Activated CD4-positive, alpha-beta T cell treated with anti-CD3 and anti-CD28 coated beads for 36 hours (primary cell): ENCODE measurements at regions not wholly inside any gene's neighbourhood (a gene's known extent, or its start where the extent isn't known, plus 50 kb on each side); places are given as distances from the start of the nearest gene placed in this dataset.
"Not testable (repeated sequence)": the region's sequence is repeated elsewhere in the genome, so short reads cannot be mapped to it uniquely, and the experiment has no call there.

Experiments
- ATAC-seq: fragments of 200-7000 bp; cut with Tn5 transposase; one replicate; pipeline ENCODE4 v1.10.0; 2021; ENCODE audit warnings: mild to moderate bottlenecking, moderate library complexity
- CTCF ChIA-PET: fragments of 350-600 bp; sonication (Branson Sonifier 250); formaldehyde crosslinking; loops from one replicate; lab custom pipeline; 2021; ENCODE audit warnings: antibody characterized with exemption; lab: Charles Lee
- POLR2A ChIA-PET: fragments of 350-600 bp; sonication (Branson Sonifier 250); formaldehyde crosslinking; loops from one replicate; lab custom pipeline; 2021; ENCODE audit warnings: antibody characterized with exemption, inconsistent platforms; lab: Charles Lee
- DNase-seq: peaks from one replicate; pipeline ENCODE4 v3.0.0-alpha.2; 2020
- H3K27ac Mint-ChIP-seq: one replicate; pipeline ENCODE4 v1.8.0; 2021; ENCODE audit warnings: mixed read lengths
- H3K27me3 Mint-ChIP-seq: one replicate; pipeline ENCODE4 v1.8.0; 2021; ENCODE audit warnings: mixed read lengths
- H3K36me3 Mint-ChIP-seq: one replicate; pipeline ENCODE4 v1.8.0; 2021; ENCODE audit warnings: low read depth, mixed read lengths
- H3K4me1 Mint-ChIP-seq: one replicate; pipeline ENCODE4 v1.8.0; 2021; ENCODE audit warnings: mixed read lengths
- H3K4me3 Mint-ChIP-seq: one replicate; pipeline ENCODE4 v1.8.0; 2021; ENCODE audit warnings: mild to moderate bottlenecking, moderate library complexity, mixed read lengths
- H3K9me3 Mint-ChIP-seq: one replicate; pipeline ENCODE4 v1.8.0; 2021; ENCODE audit warnings: low read depth, mixed read lengths
- intact Hi-C, 2 experiments: fragments of 100-400 bp; cut with DNase I in 1 of 2; cut with micrococcal nuclease in 1 of 2; formaldehyde crosslinking; loops; one replicate each; pipeline versions ENCODE4 v1.14.2 to v1.15.1; 2022 to 2024; cut with DNase I, micrococcal nuclease

DNA sequence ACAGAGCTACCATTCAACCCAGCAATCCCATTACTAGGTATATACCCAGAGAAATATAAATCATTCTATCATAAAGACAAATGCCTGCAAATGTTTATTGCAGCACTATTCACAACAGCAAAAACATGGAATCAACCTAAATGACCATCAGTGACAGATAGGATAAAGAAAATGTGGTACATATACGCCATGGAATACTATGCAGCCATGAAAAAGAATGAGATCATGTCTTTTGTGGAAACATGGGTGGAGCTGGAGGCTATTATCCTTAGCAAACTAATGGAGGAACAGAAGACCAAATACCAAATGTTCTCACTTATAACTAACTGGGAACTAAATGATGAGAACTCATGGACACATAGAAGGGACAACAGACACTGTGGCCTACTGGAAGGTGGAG lies 318.9 kb downstream of the ZIC3 start:
- POLR2A ChIA-PET, H3K36me3 Mint-ChIP-seq, H3K27ac Mint-ChIP-seq, H3K4me1 Mint-ChIP-seq, H3K4me3 Mint-ChIP-seq, H3K9me3 Mint-ChIP-seq, ATAC-seq, DNase-seq, H3K27me3 Mint-ChIP-seq, CTCF ChIA-PET, intact Hi-C loops: not testable (repeated sequence)

DNA sequence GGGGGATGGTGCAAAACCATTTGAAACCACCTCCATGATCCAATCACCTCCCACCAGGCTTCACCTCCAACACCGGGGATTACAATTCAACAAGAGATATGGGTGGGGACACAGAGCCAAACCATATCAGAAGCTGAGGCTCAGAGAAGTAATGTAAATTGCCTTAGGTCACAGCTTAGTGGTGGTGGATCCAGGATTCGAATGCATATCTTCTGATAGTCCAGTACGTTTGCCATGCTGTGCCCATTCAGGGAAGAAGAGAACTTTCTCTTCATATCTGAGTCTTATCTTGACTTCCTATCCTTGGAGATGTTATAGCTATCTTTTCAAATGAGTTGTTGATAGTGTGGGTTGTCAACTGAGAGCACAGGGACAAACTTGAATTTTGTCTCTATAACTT lies 325.5 kb downstream of the ZIC3 start:
- no peak overlapping the region for H3K4me3 Mint-ChIP-seq
- no peaks in the 10 kb centered on the region for H3K4me1 Mint-ChIP-seq
- ChIA-PET CTCF (no interaction called here), POLR2A (no interaction called here)
- intact Hi-C loops, result no loop called here
- no peak for DNase-seq
- H3K9me3 Mint-ChIP-seq, result no peaks in the 10 kb centered on the region
- H3K36me3 Mint-ChIP-seq, result no peaks in the 10 kb centered on the region
- no peak for ATAC-seq
- H3K27me3 Mint-ChIP-seq, result no peaks in the 10 kb centered on the region
- H3K27ac Mint-ChIP-seq, result no peak overlapping the region

- no peaks in the 10 kb centered on the region for H3K4me1 Mint-ChIP-seq
- ATAC-seq (no peak), DNase-seq (no peak)
- no peak overlapping the region for H3K27ac Mint-ChIP-seq
- H3K27me3 Mint-ChIP-seq, result no peaks in the 10 kb centered on the region
- CTCF ChIA-PET, result no interaction called here
- H3K4me3 Mint-ChIP-seq, result no peak overlapping the region
- POLR2A ChIA-PET, result no interaction called here
- intact Hi-C loops, result no loop called here
- H3K9me3 Mint-ChIP-seq, result no peaks in the 10 kb centered on the region
- H3K36me3 Mint-ChIP-seq, result no peaks in the 10 kb centered on the region
These were observed 330.2 kb downstream of the ZIC3 start for GRCh38 chrX:137896123-137896522.

GRCh38 chrX:137915466-137915865 lies 349.5 kb downstream of the ZIC3 start:
- ATAC-seq, result no peak
- no peaks in the 10 kb centered on the region for H3K36me3 Mint-ChIP-seq
- no peaks in the 10 kb centered on the region for H3K9me3 Mint-ChIP-seq
- H3K27ac Mint-ChIP-seq, result no peak overlapping the region
- no peaks in the 10 kb centered on the region for H3K27me3 Mint-ChIP-seq
- POLR2A ChIA-PET, result no interaction called here
- H3K4me3 Mint-ChIP-seq, result no peak overlapping the region
- no peak for DNase-seq
- H3K4me1 Mint-ChIP-seq, result no peaks in the 10 kb centered on the region
- CTCF ChIA-PET, result no interaction called here
- intact Hi-C loops, result no loop called here

DNA sequence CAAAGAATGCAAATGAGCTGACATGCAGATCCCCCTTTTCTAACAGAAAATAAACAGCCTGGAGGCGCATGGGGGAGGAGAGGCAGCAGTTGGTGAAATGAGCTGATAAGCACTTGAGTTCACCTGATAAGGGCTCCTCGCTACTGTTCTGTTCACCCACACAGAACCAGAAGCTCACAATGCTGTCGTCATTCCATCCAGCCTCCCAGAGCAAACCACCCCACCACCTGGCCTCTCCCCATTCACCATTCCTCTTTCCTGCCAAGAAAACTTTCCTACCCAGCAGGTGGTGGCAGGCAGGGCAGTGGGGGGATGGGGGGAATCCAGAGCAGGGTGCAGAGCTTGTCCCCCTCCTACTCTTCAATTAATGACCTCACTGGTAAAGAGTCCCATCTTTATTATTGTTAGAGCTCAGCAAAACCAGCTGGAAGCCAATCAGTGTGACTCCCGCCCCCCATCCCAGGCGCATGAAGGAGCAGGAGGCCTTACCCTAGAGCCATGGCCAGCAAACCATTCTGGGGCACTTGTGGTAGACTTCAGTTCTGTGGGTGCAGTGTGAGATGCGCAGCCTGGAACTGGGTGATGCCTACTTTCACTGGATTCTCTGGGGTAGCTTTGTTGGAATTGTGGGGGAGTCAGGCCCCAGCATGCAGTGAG lies 350.3 kb downstream of the ZIC3 start:
- Mint-ChIP-seq H3K36me3 (no peaks in the 10 kb centered on the region), H3K27ac (no peak overlapping the region), H3K4me3 (no peak overlapping the region), H3K4me1 (no peaks in the 10 kb centered on the region), H3K9me3 (no peaks in the 10 kb centered on the region), H3K27me3 (no peaks in the 10 kb centered on the region)
- DNase-seq, result no peak
- CTCF ChIA-PET, result no interaction called here
- POLR2A ChIA-PET, result no interaction called here
- no peak for ATAC-seq
- intact Hi-C loops, result no loop called here

DNA sequence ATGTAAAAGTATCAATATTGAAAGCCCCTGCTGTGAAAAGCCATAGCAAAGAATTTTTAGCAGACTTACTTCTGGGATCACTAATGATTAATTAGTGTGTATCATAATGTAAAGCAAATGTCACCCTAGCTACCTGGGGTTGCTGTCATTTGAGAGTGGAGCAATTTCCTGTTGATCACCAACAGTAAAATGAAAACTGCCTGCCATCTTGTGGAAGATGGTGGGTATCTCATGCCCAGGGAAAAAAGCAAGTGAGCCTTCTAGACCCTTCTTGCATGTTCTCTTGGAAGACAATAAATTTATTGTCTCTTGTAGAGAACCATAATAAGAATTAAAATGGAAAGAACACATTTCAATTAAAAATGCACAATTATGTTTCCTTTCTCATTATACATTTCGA lies 360.2 kb downstream of the ZIC3 start:
- Mint-ChIP-seq H3K36me3 (no peaks in the 10 kb centered on the region), H3K27me3 (peaks cover 1% of the 10 kb centered on the region), H3K4me1 (no peaks in the 10 kb centered on the region), H3K27ac (no peak overlapping the region), H3K9me3 (no peaks in the 10 kb centered on the region), H3K4me3 (no peak overlapping the region)
- DNase-seq (no peak), ATAC-seq (no peak)
- intact Hi-C loops, result loop anchor here in 1 of 2 experiments (1.0 kb wide), 1 partner anchor 494 kb away; no protein-coding TSS in a partner anchor
- ChIA-PET CTCF (interaction anchor here (1.0 kb wide), 1 partner anchor 494 kb away, joined by 3 read pairs; no protein-coding TSS in a partner anchor), POLR2A (no interaction called here)

DNA sequence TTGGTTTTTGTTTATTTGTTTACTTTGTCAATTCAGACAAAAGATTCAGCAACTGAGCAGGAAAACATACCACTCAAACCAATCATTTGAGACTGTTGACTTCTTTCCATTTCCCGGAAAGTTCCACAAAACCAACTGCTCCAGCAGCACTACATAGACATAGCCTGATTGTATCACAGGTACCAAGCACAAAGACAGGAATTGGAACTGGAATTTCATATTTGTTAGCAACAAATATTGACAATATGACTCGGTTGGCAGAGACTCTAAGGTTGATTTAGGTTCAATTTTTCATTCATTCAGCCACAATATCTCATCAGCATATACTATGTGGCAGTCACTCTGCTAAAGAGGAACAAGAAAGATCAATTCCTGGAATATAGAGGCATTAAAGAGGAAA lies 364.0 kb downstream of the ZIC3 start:
- DNase-seq (no peak), ATAC-seq (no peak)
- Mint-ChIP-seq H3K4me3 (no peak overlapping the region), H3K36me3 (no peaks in the 10 kb centered on the region), H3K4me1 (no peaks in the 10 kb centered on the region), H3K27me3 (no peaks in the 10 kb centered on the region), H3K27ac (no peak overlapping the region), H3K9me3 (peaks cover 5% of the 10 kb centered on the region)
- CTCF ChIA-PET, result no interaction called here
- intact Hi-C loops, result no loop called here
- POLR2A ChIA-PET, result no interaction called here

DNA sequence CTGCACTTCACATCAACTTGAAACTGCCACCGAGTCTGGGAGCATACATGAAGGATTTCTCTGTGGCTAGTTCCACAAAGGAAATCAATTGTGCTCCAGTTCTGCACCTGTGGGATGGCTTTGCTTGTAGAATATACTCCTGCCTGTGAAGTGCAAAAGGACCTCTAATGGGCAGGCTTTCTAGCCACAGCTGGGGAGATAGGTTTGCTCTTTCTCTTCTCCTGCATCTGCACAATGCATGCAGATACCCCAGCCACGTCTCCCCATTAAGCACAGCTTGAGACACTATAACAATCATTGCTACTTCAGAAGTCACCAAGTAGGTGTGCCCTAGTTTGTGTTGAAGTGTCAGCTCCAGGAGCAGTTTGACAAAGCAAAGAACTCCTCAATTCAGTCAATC lies 364.6 kb downstream of the ZIC3 start:
- intact Hi-C loops, result no loop called here
- Mint-ChIP-seq H3K4me3 (no peak overlapping the region), H3K36me3 (no peaks in the 10 kb centered on the region), H3K9me3 (peaks cover 5% of the 10 kb centered on the region), H3K4me1 (no peaks in the 10 kb centered on the region), H3K27ac (no peak overlapping the region), H3K27me3 (no peaks in the 10 kb centered on the region)
- ChIA-PET CTCF (no interaction called here), POLR2A (no interaction called here)
- DNase-seq (no peak), ATAC-seq (no peak)

DNA sequence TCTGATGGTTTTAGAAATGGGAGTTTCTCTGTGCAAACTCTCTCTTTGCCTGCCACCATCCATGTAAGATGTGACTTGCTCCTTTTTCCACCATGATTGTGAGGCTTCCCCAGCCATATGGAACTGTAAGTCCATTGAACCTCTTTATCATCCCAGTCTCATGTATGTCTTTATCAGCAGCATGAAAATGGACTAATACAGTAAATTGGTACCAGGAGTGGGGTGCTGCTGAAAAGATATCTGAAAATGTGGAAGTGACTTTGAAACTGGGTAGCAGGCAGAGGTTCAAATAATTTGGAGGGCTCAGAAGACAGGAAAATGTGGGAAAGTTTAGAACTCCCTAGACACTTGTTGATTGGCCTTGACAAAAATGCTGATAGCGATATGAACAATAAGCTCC lies 368.3 kb downstream of the ZIC3 start:
- POLR2A ChIA-PET, H3K36me3 Mint-ChIP-seq, H3K4me3 Mint-ChIP-seq, CTCF ChIA-PET, H3K27me3 Mint-ChIP-seq, DNase-seq, ATAC-seq, H3K27ac Mint-ChIP-seq, intact Hi-C loops, H3K4me1 Mint-ChIP-seq, H3K9me3 Mint-ChIP-seq: not testable (repeated sequence)

- H3K4me3 Mint-ChIP-seq, H3K27me3 Mint-ChIP-seq, H3K36me3 Mint-ChIP-seq, ATAC-seq, H3K27ac Mint-ChIP-seq, H3K4me1 Mint-ChIP-seq, CTCF ChIA-PET, POLR2A ChIA-PET, DNase-seq, intact Hi-C loops, H3K9me3 Mint-ChIP-seq: not testable (repeated sequence)
These were observed 369.0 kb downstream of the ZIC3 start for GRCh38 chrX:137934887-137935286.

DNA sequence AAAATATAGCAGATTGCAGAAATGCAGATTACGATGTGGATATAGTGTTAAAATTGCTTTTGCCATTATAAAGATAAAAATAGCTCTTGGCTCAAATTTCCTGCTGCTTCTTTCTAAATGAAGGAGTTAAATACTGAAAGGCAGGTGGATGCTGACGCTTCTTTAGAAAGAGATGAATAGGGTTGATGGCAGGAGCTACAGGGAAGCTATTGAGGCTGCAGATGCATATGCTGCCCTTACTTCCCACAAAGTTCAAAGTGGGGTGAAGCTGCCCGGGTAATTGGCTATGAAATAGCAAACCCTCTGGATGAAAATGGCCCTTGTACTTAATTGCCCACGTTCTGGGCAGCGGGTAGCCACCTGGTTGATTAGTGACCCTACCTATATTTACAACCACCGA lies 379.5 kb downstream of the ZIC3 start:
- DNase-seq, result no peak
- CTCF ChIA-PET, result no interaction called here

DNA sequence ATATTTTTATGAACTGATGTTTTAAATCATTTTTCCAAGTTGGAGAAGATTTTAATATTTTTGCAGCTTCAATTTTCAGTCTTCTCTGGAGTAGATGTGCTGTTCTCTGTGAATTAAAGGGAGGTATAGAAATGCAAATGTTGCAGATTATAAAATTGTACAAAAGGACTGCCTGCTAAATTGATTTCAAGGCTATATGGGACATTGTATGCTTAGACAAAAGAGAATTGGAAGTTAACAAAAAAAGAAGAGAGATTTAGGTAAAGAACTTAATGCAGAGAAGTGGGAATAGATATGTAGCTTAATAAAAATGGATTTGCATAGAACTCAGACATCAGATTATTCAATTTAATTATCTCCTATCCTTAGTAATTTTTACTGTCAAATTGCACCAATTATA lies 403.3 kb downstream of the ZIC3 start:
- ATAC-seq (no peak), DNase-seq (no peak)
- no peaks in the 10 kb centered on the region for H3K36me3 Mint-ChIP-seq
- H3K4me1 Mint-ChIP-seq, result no peaks in the 10 kb centered on the region
- CTCF ChIA-PET, result no interaction called here
- intact Hi-C loops, result no loop called here
- POLR2A ChIA-PET, result no interaction called here
- H3K4me3 Mint-ChIP-seq, result no peak overlapping the region
- H3K27ac Mint-ChIP-seq, result no peak overlapping the region
- peaks cover 5% of the 10 kb centered on the region for H3K27me3 Mint-ChIP-seq
- no peaks in the 10 kb centered on the region for H3K9me3 Mint-ChIP-seq

More for the DNA sequence above, 379.5 kb downstream of the ZIC3 start:
- intact Hi-C loops, result no loop called here
- Mint-ChIP-seq H3K4me3 (no peak overlapping the region), H3K4me1 (no peaks in the 10 kb centered on the region), H3K36me3 (no peaks in the 10 kb centered on the region), H3K27me3 (no peaks in the 10 kb centered on the region), H3K9me3 (no peaks in the 10 kb centered on the region), H3K27ac (no peak overlapping the region)
- POLR2A ChIA-PET, result no interaction called here
- ATAC-seq, result no peak
